ENCODE measurements at regions not wholly inside any gene's neighbourhood (a gene's known extent, or its start where the extent isn't known, plus 50 kb on each side); places are given as distances from the start of the nearest gene placed in this dataset.
"Not testable (repeated sequence)": the region's sequence is repeated elsewhere in the genome, so short reads cannot be mapped to it uniquely, and the experiment has no call there.

DNA sequence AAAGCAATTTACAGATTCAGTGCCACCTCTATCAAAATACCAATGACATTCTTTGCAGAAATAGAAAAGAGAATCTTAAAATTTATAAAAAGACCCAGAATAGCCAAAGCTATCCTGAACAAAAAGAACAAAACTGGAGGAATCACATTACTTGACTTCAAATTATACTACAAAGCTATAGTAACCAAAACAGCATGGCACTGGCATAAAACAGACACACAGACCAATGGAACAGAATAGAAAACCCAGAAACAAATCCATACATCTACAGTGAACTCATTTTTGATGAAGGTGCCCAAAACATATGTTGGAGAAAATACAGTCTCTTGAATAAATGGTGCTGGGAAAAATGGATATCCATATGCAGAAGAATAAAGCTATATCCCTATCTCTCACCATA, 578.9 kb upstream of the IL12A start:
- H3K4me1 ChIP-seq (ENCODE audit: control insufficient read depth in 2 of 2, insufficient read depth in 2 of 2, low read length in 2 of 2); H3K36me3 ChIP-seq (ENCODE audit: control insufficient read depth in 2 of 2, insufficient read depth in 2 of 2, low read length in 2 of 2); H3K4me3 ChIP-seq (ENCODE audit: low read length in 2 of 2); H3K27me3 ChIP-seq (ENCODE audit: control insufficient read depth in 2 of 2, insufficient read depth in 2 of 2, low read length in 2 of 2); H3K27ac ChIP-seq (ENCODE audit: low read depth in 2 of 2, low read length in 2 of 2); H3K9me3 ChIP-seq (ENCODE audit: control insufficient read depth in 2 of 2, low read length in 2 of 2); H3K9ac ChIP-seq (ENCODE audit: low read depth in 1 of 2, low read length in 2 of 2): not testable (repeated sequence)

- Histone ChIP-seq H3K27me3 (ENCODE audit: control insufficient read depth in 2 of 2, insufficient read depth in 2 of 2, low read length in 2 of 2) (no peaks in the 10 kb centered on the region), H3K9ac (ENCODE audit: low read depth in 1 of 2, low read length in 2 of 2) (no peak overlapping the region), H3K4me3 (ENCODE audit: low read length in 2 of 2) (no peak overlapping the region), H3K9me3 (ENCODE audit: control insufficient read depth in 2 of 2, low read length in 2 of 2) (no peaks in the 10 kb centered on the region), H3K4me1 (ENCODE audit: control insufficient read depth in 2 of 2, insufficient read depth in 2 of 2, low read length in 2 of 2) (no peaks in the 10 kb centered on the region), H3K36me3 (ENCODE audit: control insufficient read depth in 2 of 2, insufficient read depth in 2 of 2, low read length in 2 of 2) (no peaks in the 10 kb centered on the region), H3K27ac (ENCODE audit: low read depth in 2 of 2, low read length in 2 of 2) (no peak overlapping the region)
Measured at GRCh38 chr3:159413319-159413718, 575.3 kb upstream of the IL12A start.

DNA sequence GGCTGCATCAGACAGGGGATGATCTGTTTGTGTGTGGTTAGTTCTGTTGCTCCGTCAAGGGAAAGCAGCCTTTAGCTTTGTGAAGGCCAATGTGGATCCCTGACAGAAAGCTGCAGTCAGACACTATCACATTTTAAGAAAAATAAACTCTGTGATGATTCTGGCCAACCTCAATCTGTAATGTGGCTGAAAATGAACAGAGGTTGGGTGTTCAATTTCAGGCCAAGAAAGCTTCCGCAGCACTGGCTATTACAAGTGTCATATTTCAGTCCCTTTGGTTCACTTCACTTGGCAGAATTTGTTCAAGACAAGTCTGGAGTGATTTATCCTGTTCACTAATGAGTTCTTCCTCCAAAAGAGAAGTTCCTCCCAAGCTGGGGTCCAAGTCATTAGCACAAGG, 571.8 kb upstream of the IL12A start:
- Histone ChIP-seq H3K9ac (ENCODE audit: low read depth in 1 of 2, low read length in 2 of 2) (no peak overlapping the region), H3K4me3 (ENCODE audit: low read length in 2 of 2) (no peak overlapping the region), H3K27me3 (ENCODE audit: control insufficient read depth in 2 of 2, insufficient read depth in 2 of 2, low read length in 2 of 2) (no peaks in the 10 kb centered on the region), H3K4me1 (ENCODE audit: control insufficient read depth in 2 of 2, insufficient read depth in 2 of 2, low read length in 2 of 2) (no peaks in the 10 kb centered on the region), H3K27ac (ENCODE audit: low read depth in 2 of 2, low read length in 2 of 2) (no peak overlapping the region), H3K9me3 (ENCODE audit: control insufficient read depth in 2 of 2, low read length in 2 of 2) (no peaks in the 10 kb centered on the region), H3K36me3 (ENCODE audit: control insufficient read depth in 2 of 2, insufficient read depth in 2 of 2, low read length in 2 of 2) (no peaks in the 10 kb centered on the region)

GRCh38 chr3:159417761-159418160, 570.9 kb upstream of the IL12A start:
- no peaks in the 10 kb centered on the region for H3K27me3 ChIP-seq (ENCODE audit: control insufficient read depth in 2 of 2, insufficient read depth in 2 of 2, low read length in 2 of 2)
- H3K9me3 ChIP-seq (ENCODE audit: control insufficient read depth in 2 of 2, low read length in 2 of 2), result no peaks in the 10 kb centered on the region
- H3K9ac ChIP-seq (ENCODE audit: low read depth in 1 of 2, low read length in 2 of 2), result no peak overlapping the region
- H3K36me3 ChIP-seq (ENCODE audit: control insufficient read depth in 2 of 2, insufficient read depth in 2 of 2, low read length in 2 of 2), result no peaks in the 10 kb centered on the region
- H3K27ac ChIP-seq (ENCODE audit: low read depth in 2 of 2, low read length in 2 of 2), result no peak overlapping the region
- no peaks in the 10 kb centered on the region for H3K4me1 ChIP-seq (ENCODE audit: control insufficient read depth in 2 of 2, insufficient read depth in 2 of 2, low read length in 2 of 2)
- H3K4me3 ChIP-seq (ENCODE audit: low read length in 2 of 2), result no peak overlapping the region

DNA sequence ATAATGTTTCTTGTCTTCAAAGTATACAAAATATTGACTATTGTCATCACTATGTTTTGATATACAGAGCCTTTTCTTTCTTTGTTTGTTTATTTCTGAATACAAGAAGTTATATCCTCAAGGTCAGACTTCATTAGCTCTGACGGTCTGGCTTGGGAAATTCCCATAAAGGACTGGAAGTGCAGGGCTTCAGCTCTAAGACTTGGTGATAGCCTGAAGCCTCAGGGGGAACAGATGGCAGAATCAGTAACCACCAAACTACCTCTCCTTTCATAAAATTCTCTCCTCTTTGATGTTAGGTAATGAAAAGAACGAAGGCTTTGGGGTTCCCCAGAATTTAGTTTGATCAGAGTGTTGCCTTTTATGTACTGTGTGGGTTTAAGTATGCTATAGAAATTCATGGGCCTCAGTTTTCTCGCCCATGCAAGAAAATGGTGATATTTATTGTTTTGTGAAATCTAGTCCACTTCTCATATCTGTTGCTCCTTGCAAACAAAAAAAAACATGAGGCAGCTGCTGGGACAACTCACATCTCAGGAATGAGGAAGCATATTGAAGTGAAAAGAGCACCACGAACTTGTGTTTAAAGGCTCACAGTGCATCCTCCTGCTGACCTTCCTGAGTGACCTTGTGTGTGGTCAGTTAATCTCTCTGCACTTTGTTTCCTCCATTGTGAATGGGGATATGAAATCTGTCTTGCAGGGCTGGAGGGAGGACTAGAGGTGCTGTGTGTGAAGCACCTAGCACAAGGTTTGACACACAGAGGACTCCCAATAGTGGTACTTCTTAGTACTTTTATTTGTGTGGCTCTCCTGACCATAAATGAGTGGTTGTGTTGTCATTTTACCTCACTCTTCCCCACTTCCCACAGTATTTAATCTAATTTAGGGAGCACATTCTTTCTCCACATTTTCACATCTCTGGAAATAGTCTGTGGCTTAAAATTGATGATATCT, 569.8 kb upstream of the IL12A start:
- Histone ChIP-seq H3K27ac (ENCODE audit: low read depth in 2 of 2, low read length in 2 of 2) (no peak overlapping the region), H3K9me3 (ENCODE audit: control insufficient read depth in 2 of 2, low read length in 2 of 2) (no peaks in the 10 kb centered on the region), H3K4me3 (ENCODE audit: low read length in 2 of 2) (no peak overlapping the region), H3K9ac (ENCODE audit: low read depth in 1 of 2, low read length in 2 of 2) (no peak overlapping the region), H3K4me1 (ENCODE audit: control insufficient read depth in 2 of 2, insufficient read depth in 2 of 2, low read length in 2 of 2) (no peaks in the 10 kb centered on the region), H3K36me3 (ENCODE audit: control insufficient read depth in 2 of 2, insufficient read depth in 2 of 2, low read length in 2 of 2) (no peaks in the 10 kb centered on the region), H3K27me3 (ENCODE audit: control insufficient read depth in 2 of 2, insufficient read depth in 2 of 2, low read length in 2 of 2) (no peaks in the 10 kb centered on the region)

GRCh38 chr3:159429702-159430101, 558.9 kb upstream of the IL12A start:
- H3K4me1 ChIP-seq (ENCODE audit: control insufficient read depth in 2 of 2, insufficient read depth in 2 of 2, low read length in 2 of 2), result no peaks in the 10 kb centered on the region
- no peak overlapping the region for H3K27ac ChIP-seq (ENCODE audit: low read depth in 2 of 2, low read length in 2 of 2)
- no peaks in the 10 kb centered on the region for H3K36me3 ChIP-seq (ENCODE audit: control insufficient read depth in 2 of 2, insufficient read depth in 2 of 2, low read length in 2 of 2)
- H3K27me3 ChIP-seq (ENCODE audit: control insufficient read depth in 2 of 2, insufficient read depth in 2 of 2, low read length in 2 of 2), result no peaks in the 10 kb centered on the region
- no peaks in the 10 kb centered on the region for H3K9me3 ChIP-seq (ENCODE audit: control insufficient read depth in 2 of 2, low read length in 2 of 2)
- no peak overlapping the region for H3K9ac ChIP-seq (ENCODE audit: low read depth in 1 of 2, low read length in 2 of 2)
- H3K4me3 ChIP-seq (ENCODE audit: low read length in 2 of 2), result no peak overlapping the region

DNA sequence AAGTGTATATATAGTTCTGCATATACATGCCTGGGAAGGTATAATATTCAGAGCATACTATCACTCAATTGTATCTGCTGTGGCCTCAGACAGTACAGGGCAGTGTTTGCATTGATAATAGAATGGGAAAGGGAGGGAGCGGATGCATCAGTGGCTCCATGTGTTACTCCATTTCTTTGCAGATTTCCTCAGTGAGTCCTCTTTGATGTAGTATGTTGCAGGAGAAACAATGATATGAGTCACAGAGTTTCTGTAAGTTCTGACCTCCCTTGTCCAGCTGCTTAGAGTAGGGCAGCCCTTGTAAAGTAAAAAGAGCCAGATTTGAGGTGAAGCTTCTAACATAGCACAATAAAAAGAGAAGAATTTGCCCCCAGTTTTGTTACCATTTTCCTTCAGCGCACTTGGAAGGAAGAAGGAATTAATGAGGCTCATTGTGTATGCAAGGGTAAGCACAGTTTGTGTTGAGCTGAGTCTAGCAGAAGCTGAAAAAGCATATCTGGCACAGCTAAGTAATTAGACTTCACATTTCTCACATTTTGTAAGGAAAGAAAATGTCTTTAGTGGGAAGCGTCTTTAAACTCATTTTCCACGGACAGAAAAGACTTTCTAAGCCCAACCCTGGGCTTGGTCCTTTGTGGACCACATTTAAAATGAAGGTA, 555.8 kb upstream of the IL12A start:
- Histone ChIP-seq H3K4me3 (ENCODE audit: low read length in 2 of 2) (no peak overlapping the region), H3K27me3 (ENCODE audit: control insufficient read depth in 2 of 2, insufficient read depth in 2 of 2, low read length in 2 of 2) (no peaks in the 10 kb centered on the region), H3K4me1 (ENCODE audit: control insufficient read depth in 2 of 2, insufficient read depth in 2 of 2, low read length in 2 of 2) (no peaks in the 10 kb centered on the region), H3K9ac (ENCODE audit: low read depth in 1 of 2, low read length in 2 of 2) (no peak overlapping the region), H3K9me3 (ENCODE audit: control insufficient read depth in 2 of 2, low read length in 2 of 2) (no peaks in the 10 kb centered on the region), H3K36me3 (ENCODE audit: control insufficient read depth in 2 of 2, insufficient read depth in 2 of 2, low read length in 2 of 2) (no peaks in the 10 kb centered on the region), H3K27ac (ENCODE audit: low read depth in 2 of 2, low read length in 2 of 2) (no peak overlapping the region)

GRCh38 chr3:159439346-159439745, 549.3 kb upstream of the IL12A start:
- no peaks in the 10 kb centered on the region for H3K9me3 ChIP-seq (ENCODE audit: control insufficient read depth in 2 of 2, low read length in 2 of 2)
- no peak overlapping the region for H3K9ac ChIP-seq (ENCODE audit: low read depth in 1 of 2, low read length in 2 of 2)
- H3K36me3 ChIP-seq (ENCODE audit: control insufficient read depth in 2 of 2, insufficient read depth in 2 of 2, low read length in 2 of 2), result no peaks in the 10 kb centered on the region
- H3K4me3 ChIP-seq (ENCODE audit: low read length in 2 of 2), result no peak overlapping the region
- no peaks in the 10 kb centered on the region for H3K27me3 ChIP-seq (ENCODE audit: control insufficient read depth in 2 of 2, insufficient read depth in 2 of 2, low read length in 2 of 2)
- H3K4me1 ChIP-seq (ENCODE audit: control insufficient read depth in 2 of 2, insufficient read depth in 2 of 2, low read length in 2 of 2), result no peaks in the 10 kb centered on the region
- no peak overlapping the region for H3K27ac ChIP-seq (ENCODE audit: low read depth in 2 of 2, low read length in 2 of 2)

DNA sequence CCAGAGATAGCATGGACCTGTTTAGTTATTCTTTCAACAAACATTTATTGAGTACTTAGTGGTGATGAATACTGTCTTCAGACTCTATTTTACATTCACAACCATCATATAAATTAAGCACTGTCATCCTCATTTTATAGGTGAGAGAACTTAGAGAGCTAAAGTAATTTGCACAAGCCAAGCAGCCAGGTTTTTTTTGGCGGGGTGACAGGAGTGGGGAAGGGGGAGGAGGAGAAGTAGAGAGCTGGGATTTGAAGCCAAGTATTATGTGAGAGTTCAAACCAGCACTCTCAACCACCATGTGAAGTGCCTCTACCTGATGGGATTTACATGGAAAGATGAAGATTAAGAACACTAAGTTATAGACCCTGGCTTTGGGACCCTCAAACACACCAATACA, 547.4 kb upstream of the IL12A start:
- Histone ChIP-seq H3K4me1 (ENCODE audit: control insufficient read depth in 2 of 2, insufficient read depth in 2 of 2, low read length in 2 of 2) (no peaks in the 10 kb centered on the region), H3K27ac (ENCODE audit: low read depth in 2 of 2, low read length in 2 of 2) (no peak overlapping the region), H3K4me3 (ENCODE audit: low read length in 2 of 2) (no peak overlapping the region), H3K9ac (ENCODE audit: low read depth in 1 of 2, low read length in 2 of 2) (no peak overlapping the region), H3K36me3 (ENCODE audit: control insufficient read depth in 2 of 2, insufficient read depth in 2 of 2, low read length in 2 of 2) (no peaks in the 10 kb centered on the region), H3K9me3 (ENCODE audit: control insufficient read depth in 2 of 2, low read length in 2 of 2) (no peaks in the 10 kb centered on the region), H3K27me3 (ENCODE audit: control insufficient read depth in 2 of 2, insufficient read depth in 2 of 2, low read length in 2 of 2) (no peaks in the 10 kb centered on the region)

GRCh38 chr3:159443266-159443665, 545.4 kb upstream of the IL12A start:
- Histone ChIP-seq H3K27ac (ENCODE audit: low read depth in 2 of 2, low read length in 2 of 2) (no peak overlapping the region), H3K4me1 (ENCODE audit: control insufficient read depth in 2 of 2, insufficient read depth in 2 of 2, low read length in 2 of 2) (no peaks in the 10 kb centered on the region), H3K36me3 (ENCODE audit: control insufficient read depth in 2 of 2, insufficient read depth in 2 of 2, low read length in 2 of 2) (no peaks in the 10 kb centered on the region), H3K9ac (ENCODE audit: low read depth in 1 of 2, low read length in 2 of 2) (no peak overlapping the region), H3K4me3 (ENCODE audit: low read length in 2 of 2) (no peak overlapping the region), H3K27me3 (ENCODE audit: control insufficient read depth in 2 of 2, insufficient read depth in 2 of 2, low read length in 2 of 2) (no peaks in the 10 kb centered on the region), H3K9me3 (ENCODE audit: control insufficient read depth in 2 of 2, low read length in 2 of 2) (no peaks in the 10 kb centered on the region)

Measured in mucosa of rectum (tissue), 2 donors.